ENCODE measurements at regions not wholly inside any gene's neighbourhood (a gene's known extent, or its start where the extent isn't known, plus 50 kb on each side); places are given as distances from the start of the nearest gene placed in this dataset.

DNA sequence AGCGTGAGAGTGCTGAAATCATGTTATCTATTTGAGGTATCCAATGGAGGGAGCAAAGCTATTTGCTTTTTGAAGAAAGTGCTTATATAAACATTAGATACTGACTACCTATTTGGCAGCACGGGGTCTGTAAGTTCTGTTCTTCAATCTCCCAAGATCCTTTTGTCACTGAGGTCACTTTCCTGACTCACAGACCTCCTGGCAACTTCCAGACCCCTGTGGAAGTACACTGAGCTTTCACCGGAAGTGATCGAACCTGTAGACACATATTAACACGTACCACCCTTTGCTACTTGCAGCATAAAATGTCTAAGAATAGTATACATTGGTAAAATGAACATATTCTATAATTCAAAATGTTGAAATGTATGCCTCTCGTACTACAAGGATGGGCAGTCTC is 452.6 kb upstream of the ST6GAL2 start:
- intact Hi-C loops (cut with DNase I), result no loop called here
- WGBS, 2 donors, result 73 to 86% methylated on average over 6 of the region's 6 CpGs
- Histone ChIP-seq H3K9me3 (peaks cover 0 to 6% (median 0%) of the 10 kb centered on the region in 3 donors), H3K27ac (no peak overlapping the region), H3K4me1 (peaks cover 3 to 13% (median 3%) of the 10 kb centered on the region in 3 donors), H3K27me3 (no peaks in the 10 kb centered on the region), H3K4me3 (no peak overlapping the region), H3K36me3 (no peaks in the 10 kb centered on the region)
- no peak for DNase-seq
- TF ChIP-seq, protein P1, sequence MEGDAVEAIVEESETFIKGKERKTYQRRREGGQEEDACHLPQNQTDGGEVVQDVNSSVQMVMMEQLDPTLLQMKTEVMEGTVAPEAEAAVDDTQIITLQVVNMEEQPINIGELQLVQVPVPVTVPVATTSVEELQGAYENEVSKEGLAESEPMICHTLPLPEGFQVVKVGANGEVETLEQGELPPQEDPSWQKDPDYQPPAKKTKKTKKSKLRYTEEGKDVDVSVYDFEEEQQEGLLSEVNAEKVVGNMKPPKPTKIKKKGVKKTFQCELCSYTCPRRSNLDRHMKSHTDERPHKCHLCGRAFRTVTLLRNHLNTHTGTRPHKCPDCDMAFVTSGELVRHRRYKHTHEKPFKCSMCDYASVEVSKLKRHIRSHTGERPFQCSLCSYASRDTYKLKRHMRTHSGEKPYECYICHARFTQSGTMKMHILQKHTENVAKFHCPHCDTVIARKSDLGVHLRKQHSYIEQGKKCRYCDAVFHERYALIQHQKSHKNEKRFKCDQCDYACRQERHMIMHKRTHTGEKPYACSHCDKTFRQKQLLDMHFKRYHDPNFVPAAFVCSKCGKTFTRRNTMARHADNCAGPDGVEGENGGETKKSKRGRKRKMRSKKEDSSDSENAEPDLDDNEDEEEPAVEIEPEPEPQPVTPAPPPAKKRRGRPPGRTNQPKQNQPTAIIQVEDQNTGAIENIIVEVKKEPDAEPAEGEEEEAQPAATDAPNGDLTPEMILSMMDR (IDR thresholded peaks at IDR 0.05), result no peak
- no peak for TF ChIP-seq POLR2A (IDR thresholded peaks at IDR 0.05)

DNA sequence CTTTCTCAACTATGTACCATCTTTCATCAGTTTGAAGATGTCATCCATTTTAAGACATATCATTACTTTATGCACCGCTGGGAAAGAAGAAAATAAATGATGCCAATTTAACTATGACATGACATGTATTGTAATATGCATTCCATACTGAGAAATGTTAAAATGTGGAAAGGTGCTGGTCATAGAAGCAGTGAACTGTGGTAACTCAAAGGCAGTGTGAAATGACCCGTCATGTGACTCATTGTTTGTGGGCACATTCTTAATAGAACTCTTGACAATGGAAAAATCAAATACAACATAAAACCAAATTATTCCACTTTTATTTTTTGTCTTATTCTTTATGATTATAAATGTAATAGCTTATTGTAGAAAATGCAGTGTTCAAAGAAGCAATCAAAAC is 455.0 kb upstream of the ST6GAL2 start:
- no peak for DNase-seq
- no peaks in the 10 kb centered on the region for H3K27me3 ChIP-seq
- peaks cover 0 to 6% (median 0%) of the 10 kb centered on the region in 3 donors for H3K9me3 ChIP-seq
- intact Hi-C loops (cut with DNase I), result no loop called here
- peaks cover 3 to 13% (median 3%) of the 10 kb centered on the region in 3 donors for H3K4me1 ChIP-seq
- H3K27ac ChIP-seq, result no peak overlapping the region
- no peak overlapping the region for H3K4me3 ChIP-seq
- WGBS, 2 donors, result 86 to 94% methylated on average over 2 of the region's 2 CpGs
- no peak for TF ChIP-seq POLR2A (IDR thresholded peaks at IDR 0.05)
- TF ChIP-seq, protein P1 (IDR thresholded peaks at IDR 0.05), result no peak
- H3K36me3 ChIP-seq, result no peaks in the 10 kb centered on the region

GRCh38 chr2:107349329-107349728 is 463.4 kb upstream of the ST6GAL2 start:
- WGBS, 2 donors, result 89 to 92% methylated on average over 4 of the region's 4 CpGs
- no peak for DNase-seq
- no peaks in the 10 kb centered on the region for H3K4me1 ChIP-seq
- TF ChIP-seq, protein P1 (IDR thresholded peaks at IDR 0.05), result no peak
- no peak for TF ChIP-seq POLR2A (IDR thresholded peaks at IDR 0.05)
- H3K36me3 ChIP-seq, result no peaks in the 10 kb centered on the region
- H3K9me3 ChIP-seq, result peaks cover 0 to 3% (median 0%) of the 10 kb centered on the region in 3 donors
- H3K27me3 ChIP-seq, result no peaks in the 10 kb centered on the region
- H3K27ac ChIP-seq, result no peak overlapping the region
- no peak overlapping the region for H3K4me3 ChIP-seq
- intact Hi-C loops (cut with DNase I), result no loop called here

DNA sequence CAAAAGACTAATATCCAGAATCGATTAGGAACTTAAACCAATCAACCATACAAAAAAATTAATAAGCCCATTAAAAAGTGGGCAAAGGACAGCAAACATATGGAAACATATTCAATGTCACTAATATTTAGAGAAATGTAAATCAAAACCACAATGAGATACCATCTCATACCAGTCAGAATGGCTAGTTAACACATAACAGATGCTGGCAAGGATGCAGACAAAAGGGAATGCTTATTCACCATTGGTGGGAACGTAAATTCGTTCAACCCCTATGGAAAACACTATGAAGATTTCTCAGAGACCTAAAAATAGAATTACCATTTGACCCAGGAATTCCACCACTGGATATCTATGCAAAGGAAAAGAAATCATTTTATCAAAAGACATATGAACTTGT is 468.2 kb upstream of the ST6GAL2 start:
- DNase-seq, result no peak
- H3K9me3 ChIP-seq, result peaks cover 0 to 3% (median 0%) of the 10 kb centered on the region in 3 donors
- TF ChIP-seq, protein P1 (IDR thresholded peaks at IDR 0.05), result no peak
- no peak for TF ChIP-seq POLR2A (IDR thresholded peaks at IDR 0.05)
- WGBS, 2 donors, result 61 to 85% methylated on average over 3 of the region's 3 CpGs
- H3K36me3 ChIP-seq, result no peaks in the 10 kb centered on the region
- H3K4me1 ChIP-seq, result no peaks in the 10 kb centered on the region
- H3K4me3 ChIP-seq, result no peak overlapping the region
- H3K27ac ChIP-seq, result no peak overlapping the region
- H3K27me3 ChIP-seq, result no peaks in the 10 kb centered on the region
- intact Hi-C loops (cut with DNase I), result no loop called here

DNA sequence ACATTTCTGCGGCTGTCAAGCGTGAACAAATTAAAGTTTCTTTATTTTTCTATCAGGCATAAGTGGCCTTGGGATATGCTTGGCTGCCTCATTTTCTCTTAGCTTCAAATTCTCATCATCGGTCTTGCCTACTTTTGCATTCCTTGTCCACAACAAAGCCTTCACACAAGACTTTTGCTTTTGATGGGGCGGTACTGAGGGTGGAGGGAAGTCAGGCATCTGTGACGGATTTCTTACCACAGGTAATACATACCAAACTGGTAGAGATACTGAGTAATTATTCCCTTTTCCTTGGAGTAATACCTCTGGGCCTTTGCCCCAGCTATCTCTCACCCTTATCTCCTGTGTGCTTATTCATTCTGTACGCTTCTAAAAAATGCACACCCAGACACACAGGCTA is 468.3 kb upstream of the RGPD4 start:
- intact Hi-C loops (cut with DNase I), result no loop called here
- Histone ChIP-seq H3K36me3 (no peaks in the 10 kb centered on the region), H3K9me3 (no peaks in the 10 kb centered on the region), H3K4me3 (no peak overlapping the region), H3K27ac (no peak overlapping the region), H3K4me1 (no peaks in the 10 kb centered on the region), H3K27me3 (no peaks in the 10 kb centered on the region)
- TF ChIP-seq, protein P1 (IDR thresholded peaks at IDR 0.05), result no peak
- TF ChIP-seq POLR2A (IDR thresholded peaks at IDR 0.05), result no peak
- no peak for DNase-seq
- WGBS, 2 donors, result 84 to 88% methylated on average over 6 of the region's 6 CpGs

All from esophagus squamous epithelium (tissue), 5 donors.